ENCODE measurements at regions not wholly inside any gene's neighbourhood (a gene's known extent, or its start where the extent isn't known, plus 50 kb on each side); places are given as distances from the start of the nearest gene placed in this dataset.

- H2AFZ ChIP-seq: no peak overlapping the region
- peak overlapping the region; percentile 47 for H3K27ac ChIP-seq
- H3K9me3 ChIP-seq (ENCODE audit: low read depth): no peaks in the 10 kb centered on the region
- DNase-seq (ENCODE audit: low spot score): no peak
- peak overlapping the region; percentile 69 for H3K4me2 ChIP-seq
- no peaks in the 10 kb centered on the region for H4K20me1 ChIP-seq (ENCODE audit: insufficient read depth, poor library complexity, severe bottlenecking)
- 60% methylated on average over 6 of the region's 6 CpGs for WGBS (ENCODE audit: low lambda C conversion rate, missing lambda C conversion rate)
- no peaks in the 10 kb centered on the region for H3K4me1 ChIP-seq (ENCODE audit: insufficient read depth)
- no peak overlapping the region for H3K4me3 ChIP-seq
- H3K9me2 ChIP-seq (replicated peaks; ENCODE audit: insufficient read depth): no peaks in the 10 kb centered on the region
- TF ChIP-seq EZH2 (IDR thresholded peaks at IDR 0.05; ENCODE audit: borderline replicate concordance): no peak
- H3K36me3 ChIP-seq (replicated peaks; ENCODE audit: insufficient read depth, low read depth): no peaks in the 10 kb centered on the region
- H3K79me2 ChIP-seq: peaks cover 54% of the 10 kb centered on the region
- H3K27me3 ChIP-seq: no peaks in the 10 kb centered on the region
These were observed 152.9 kb upstream of the DST start for GRCh38 chr6:56795466-56796195.

GRCh38 chr6:56794421-56794820, 151.7 kb upstream of the DST start:
- no peak for DNase-seq (ENCODE audit: low spot score)
- H3K79me2 ChIP-seq: peaks cover 46% of the 10 kb centered on the region
- H3K27ac ChIP-seq: no peak overlapping the region
- H3K9me3 ChIP-seq (ENCODE audit: low read depth): no peaks in the 10 kb centered on the region
- H3K4me3 ChIP-seq: no peak overlapping the region
- no peak overlapping the region for H3K4me2 ChIP-seq
- no peaks in the 10 kb centered on the region for H3K27me3 ChIP-seq
- H3K4me1 ChIP-seq (ENCODE audit: insufficient read depth): no peaks in the 10 kb centered on the region
- H2AFZ ChIP-seq: no peak overlapping the region
- H4K20me1 ChIP-seq (ENCODE audit: insufficient read depth, poor library complexity, severe bottlenecking): no peaks in the 10 kb centered on the region
- no peaks in the 10 kb centered on the region for H3K36me3 ChIP-seq (replicated peaks; ENCODE audit: insufficient read depth, low read depth)
- H3K9me2 ChIP-seq (replicated peaks; ENCODE audit: insufficient read depth): no peaks in the 10 kb centered on the region
- TF ChIP-seq EZH2phosphoT487 (IDR thresholded peaks at IDR 0.05; ENCODE audit: low read depth, severe bottlenecking, unreplicated experiment) (no peak), EZH2 (IDR thresholded peaks at IDR 0.05; ENCODE audit: borderline replicate concordance) (no peak)
- TF ChIP-seq, protein P1, sequence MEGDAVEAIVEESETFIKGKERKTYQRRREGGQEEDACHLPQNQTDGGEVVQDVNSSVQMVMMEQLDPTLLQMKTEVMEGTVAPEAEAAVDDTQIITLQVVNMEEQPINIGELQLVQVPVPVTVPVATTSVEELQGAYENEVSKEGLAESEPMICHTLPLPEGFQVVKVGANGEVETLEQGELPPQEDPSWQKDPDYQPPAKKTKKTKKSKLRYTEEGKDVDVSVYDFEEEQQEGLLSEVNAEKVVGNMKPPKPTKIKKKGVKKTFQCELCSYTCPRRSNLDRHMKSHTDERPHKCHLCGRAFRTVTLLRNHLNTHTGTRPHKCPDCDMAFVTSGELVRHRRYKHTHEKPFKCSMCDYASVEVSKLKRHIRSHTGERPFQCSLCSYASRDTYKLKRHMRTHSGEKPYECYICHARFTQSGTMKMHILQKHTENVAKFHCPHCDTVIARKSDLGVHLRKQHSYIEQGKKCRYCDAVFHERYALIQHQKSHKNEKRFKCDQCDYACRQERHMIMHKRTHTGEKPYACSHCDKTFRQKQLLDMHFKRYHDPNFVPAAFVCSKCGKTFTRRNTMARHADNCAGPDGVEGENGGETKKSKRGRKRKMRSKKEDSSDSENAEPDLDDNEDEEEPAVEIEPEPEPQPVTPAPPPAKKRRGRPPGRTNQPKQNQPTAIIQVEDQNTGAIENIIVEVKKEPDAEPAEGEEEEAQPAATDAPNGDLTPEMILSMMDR (IDR thresholded peaks at IDR 0.05; ENCODE audit: poor library complexity): no peak

DNA sequence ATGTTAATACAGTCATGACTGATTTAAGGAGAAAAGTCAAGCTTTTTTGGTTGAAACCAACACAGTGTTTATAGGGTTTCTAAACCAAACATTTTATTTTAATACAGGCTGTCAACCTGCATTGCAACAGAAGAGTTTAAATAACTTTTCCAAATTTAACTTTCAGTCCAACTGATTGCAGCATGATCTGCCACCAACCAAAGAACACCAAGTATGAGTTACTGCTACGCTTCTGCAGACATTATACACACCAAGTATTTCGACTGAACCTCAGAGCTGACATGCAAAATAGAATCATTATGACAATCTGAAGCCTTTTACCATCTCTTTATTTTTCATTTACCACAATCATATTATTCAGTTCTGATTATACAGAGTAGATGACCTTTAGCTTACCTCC, 151.2 kb upstream of the DST start:
- Histone ChIP-seq H4K20me1 (ENCODE audit: insufficient read depth, poor library complexity, severe bottlenecking) (no peaks in the 10 kb centered on the region), H3K27ac (no peak overlapping the region), H3K4me3 (no peak overlapping the region), H3K4me2 (no peak overlapping the region), H3K9me2 (replicated peaks; ENCODE audit: insufficient read depth) (no peaks in the 10 kb centered on the region), H2AFZ (no peak overlapping the region), H3K36me3 (replicated peaks; ENCODE audit: insufficient read depth, low read depth) (no peaks in the 10 kb centered on the region), H3K9me3 (ENCODE audit: low read depth) (no peaks in the 10 kb centered on the region), H3K79me2 (peaks cover 44% of the 10 kb centered on the region), H3K4me1 (ENCODE audit: insufficient read depth) (no peaks in the 10 kb centered on the region), H3K27me3 (no peaks in the 10 kb centered on the region)
- DNase-seq (ENCODE audit: low spot score): no peak
- TF ChIP-seq, protein P1 (IDR thresholded peaks at IDR 0.05; ENCODE audit: poor library complexity): no peak
- TF ChIP-seq EZH2phosphoT487 (IDR thresholded peaks at IDR 0.05; ENCODE audit: low read depth, severe bottlenecking, unreplicated experiment) (no peak), EZH2 (IDR thresholded peaks at IDR 0.05; ENCODE audit: borderline replicate concordance) (no peak)
- 98% methylated on average over 2 of the region's 2 CpGs for WGBS (ENCODE audit: low lambda C conversion rate, missing lambda C conversion rate)

DNA sequence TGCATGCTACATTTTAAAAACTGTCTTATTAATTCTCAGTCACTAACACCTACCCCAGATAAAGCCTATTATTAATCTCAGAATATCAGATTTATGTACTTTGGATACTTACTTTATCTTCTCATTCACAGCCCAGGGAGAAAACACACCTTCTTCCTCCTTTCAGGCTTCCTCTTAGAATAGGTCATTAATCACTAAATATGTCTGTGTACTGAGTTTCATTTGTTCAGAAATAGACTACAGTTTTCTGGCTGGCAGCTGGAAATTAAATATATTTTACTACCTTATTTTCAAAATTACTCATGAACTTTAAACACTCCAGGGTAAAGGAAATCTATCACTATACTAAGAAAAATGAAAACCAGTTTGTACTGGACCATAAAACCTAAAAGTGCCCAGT, 147.7 kb upstream of the DST start:
- Histone ChIP-seq H3K36me3 (replicated peaks; ENCODE audit: insufficient read depth, low read depth) (no peaks in the 10 kb centered on the region), H4K20me1 (ENCODE audit: insufficient read depth, poor library complexity, severe bottlenecking) (no peaks in the 10 kb centered on the region), H2AFZ (no peak overlapping the region), H3K27me3 (no peaks in the 10 kb centered on the region), H3K4me1 (ENCODE audit: insufficient read depth) (no peaks in the 10 kb centered on the region), H3K79me2 (peaks cover 59% of the 10 kb centered on the region), H3K9me2 (replicated peaks; ENCODE audit: insufficient read depth) (no peaks in the 10 kb centered on the region), H3K27ac (no peak overlapping the region), H3K4me2 (no peak overlapping the region), H3K4me3 (no peak overlapping the region), H3K9me3 (ENCODE audit: low read depth) (no peaks in the 10 kb centered on the region)
- TF ChIP-seq EZH2phosphoT487 (IDR thresholded peaks at IDR 0.05; ENCODE audit: low read depth, severe bottlenecking, unreplicated experiment): no peak
- TF ChIP-seq, protein P1 (IDR thresholded peaks at IDR 0.05; ENCODE audit: poor library complexity): no peak
- no peak for TF ChIP-seq EZH2 (IDR thresholded peaks at IDR 0.05; ENCODE audit: borderline replicate concordance)
- no peak for DNase-seq (ENCODE audit: low spot score)
